ENCODE measurements at regions not wholly inside any gene's neighbourhood (a gene's known extent, or its start where the extent isn't known, plus 50 kb on each side); places are given as distances from the start of the nearest gene placed in this dataset.
A peak's percentile ranks its signal among the peaks of the same experiment; 100 is the strongest.
"Not testable (repeated sequence)": the region's sequence is repeated elsewhere in the genome, so short reads cannot be mapped to it uniquely, and the experiment has no call there.

GRCh38 chr17:13157656-13158055, 139.8 kb upstream of the ELAC2 start:
- Histone ChIP-seq H3K36me3 (ENCODE audit: insufficient read depth, low read depth, low read length) (no peaks in the 10 kb centered on the region), H3K9ac (ENCODE audit: low read depth, low read length) (no peak overlapping the region), H3K9me3 (ENCODE audit: insufficient read depth, low read depth, low read length) (no peaks in the 10 kb centered on the region), H3K4me1 (ENCODE audit: insufficient read depth, low read length) (no peaks in the 10 kb centered on the region), H3K27me3 (ENCODE audit: insufficient read depth, low read length) (no peaks in the 10 kb centered on the region), H3K27ac (ENCODE audit: low read length) (no peak overlapping the region), H3K4me3 (ENCODE audit: low read length) (no peak overlapping the region)

GRCh38 chr17:13154930-13155329, 137.1 kb upstream of the ELAC2 start:
- Histone ChIP-seq H3K9me3 (ENCODE audit: insufficient read depth, low read depth, low read length) (no peaks in the 10 kb centered on the region), H3K27ac (ENCODE audit: low read length) (no peak overlapping the region), H3K4me1 (ENCODE audit: insufficient read depth, low read length) (no peaks in the 10 kb centered on the region)

DNA sequence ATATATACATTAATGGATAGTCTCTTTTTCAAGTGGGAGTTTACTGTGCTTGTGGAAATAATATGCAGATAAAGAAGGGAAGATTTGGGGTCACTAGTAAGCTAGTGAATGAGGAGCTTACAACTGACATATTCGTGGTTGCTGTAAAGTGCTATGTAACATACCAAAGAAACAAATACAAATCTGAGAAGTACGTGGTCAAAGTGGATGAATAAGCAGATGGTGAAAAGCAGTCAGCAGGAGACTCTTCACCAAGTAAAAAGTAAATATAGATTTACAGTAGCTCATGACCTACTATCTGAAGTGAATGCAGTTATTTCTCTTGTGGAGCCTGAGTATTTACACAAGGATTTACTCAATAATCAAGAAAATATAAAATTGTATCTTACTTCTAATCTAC, 136.6 kb upstream of the ELAC2 start:
- Histone ChIP-seq H3K4me1 (ENCODE audit: insufficient read depth, low read length) (no peaks in the 10 kb centered on the region), H3K27me3 (ENCODE audit: insufficient read depth, low read length) (no peaks in the 10 kb centered on the region), H3K36me3 (ENCODE audit: insufficient read depth, low read depth, low read length) (no peaks in the 10 kb centered on the region), H3K27ac (ENCODE audit: low read length) (no peak overlapping the region), H3K9me3 (ENCODE audit: insufficient read depth, low read depth, low read length) (no peaks in the 10 kb centered on the region), H3K4me3 (ENCODE audit: low read length) (no peak overlapping the region), H3K9ac (ENCODE audit: low read depth, low read length) (no peak overlapping the region)

More at GRCh38 chr17:13154930-13155329, 137.1 kb upstream of the ELAC2 start:
- Histone ChIP-seq H3K4me3 (ENCODE audit: low read length) (no peak overlapping the region), H3K9ac (ENCODE audit: low read depth, low read length) (no peak overlapping the region), H3K27me3 (ENCODE audit: insufficient read depth, low read length) (no peaks in the 10 kb centered on the region), H3K36me3 (ENCODE audit: insufficient read depth, low read depth, low read length) (no peaks in the 10 kb centered on the region)

DNA sequence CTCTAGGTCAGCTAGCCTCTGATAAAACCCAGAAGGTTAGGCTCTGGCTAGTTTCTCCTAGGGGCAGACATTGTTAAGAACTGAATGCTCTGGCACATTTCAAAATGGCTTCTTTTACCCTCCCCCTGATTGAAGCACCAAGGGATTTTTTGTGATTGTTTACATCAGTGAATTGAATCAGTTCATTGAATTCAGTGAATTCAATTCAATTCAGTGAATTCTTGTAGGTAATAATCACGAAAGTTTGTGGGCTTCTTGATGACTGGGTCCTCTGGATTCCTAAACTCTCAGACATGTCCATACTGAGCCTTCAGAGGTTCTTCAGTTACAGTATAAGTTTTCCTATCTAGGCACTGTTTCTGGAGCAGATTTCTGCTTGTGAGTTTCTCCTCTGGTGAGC, 135.2 kb upstream of the ELAC2 start:
- Histone ChIP-seq H3K27ac (ENCODE audit: low read length) (no peak overlapping the region), H3K27me3 (ENCODE audit: insufficient read depth, low read length) (no peaks in the 10 kb centered on the region), H3K4me1 (ENCODE audit: insufficient read depth, low read length) (no peaks in the 10 kb centered on the region), H3K9me3 (ENCODE audit: insufficient read depth, low read depth, low read length) (no peaks in the 10 kb centered on the region), H3K36me3 (ENCODE audit: insufficient read depth, low read depth, low read length) (no peaks in the 10 kb centered on the region), H3K9ac (ENCODE audit: low read depth, low read length) (no peak overlapping the region), H3K4me3 (ENCODE audit: low read length) (no peak overlapping the region)

DNA sequence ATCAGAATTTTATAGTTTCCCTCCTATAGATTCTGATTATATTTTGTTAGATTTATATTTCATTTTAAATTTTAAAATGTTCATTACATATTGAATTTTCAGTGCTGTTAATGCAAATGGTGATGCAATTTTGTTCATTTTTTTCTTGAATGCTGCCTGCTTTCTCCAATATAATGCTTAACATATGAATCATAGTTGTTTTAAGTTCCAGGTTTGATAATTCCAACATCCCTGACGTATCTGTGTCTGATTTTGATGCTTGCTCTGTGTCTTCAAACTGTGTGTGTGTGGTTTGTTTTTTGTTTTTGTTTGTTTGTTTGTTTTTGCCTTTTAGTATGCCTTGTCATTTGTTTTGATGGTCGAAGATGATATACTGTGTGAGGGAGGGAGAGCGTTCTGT, 134.7 kb upstream of the ELAC2 start:
- H3K4me3 ChIP-seq (ENCODE audit: low read length), result no peak overlapping the region
- no peaks in the 10 kb centered on the region for H3K36me3 ChIP-seq (ENCODE audit: insufficient read depth, low read depth, low read length)
- H3K4me1 ChIP-seq (ENCODE audit: insufficient read depth, low read length), result no peaks in the 10 kb centered on the region
- no peaks in the 10 kb centered on the region for H3K27me3 ChIP-seq (ENCODE audit: insufficient read depth, low read length)
- H3K9me3 ChIP-seq (ENCODE audit: insufficient read depth, low read depth, low read length), result no peaks in the 10 kb centered on the region
- H3K9ac ChIP-seq (ENCODE audit: low read depth, low read length), result no peak overlapping the region
- H3K27ac ChIP-seq (ENCODE audit: low read length), result no peak overlapping the region

GRCh38 chr17:13150738-13151137, 132.9 kb upstream of the ELAC2 start:
- not testable (repeated sequence) for H3K27me3 ChIP-seq (ENCODE audit: insufficient read depth, low read length); H3K9me3 ChIP-seq (ENCODE audit: insufficient read depth, low read depth, low read length); H3K36me3 ChIP-seq (ENCODE audit: insufficient read depth, low read depth, low read length); H3K9ac ChIP-seq (ENCODE audit: low read depth, low read length); H3K27ac ChIP-seq (ENCODE audit: low read length); H3K4me1 ChIP-seq (ENCODE audit: insufficient read depth, low read length); H3K4me3 ChIP-seq (ENCODE audit: low read length)

DNA sequence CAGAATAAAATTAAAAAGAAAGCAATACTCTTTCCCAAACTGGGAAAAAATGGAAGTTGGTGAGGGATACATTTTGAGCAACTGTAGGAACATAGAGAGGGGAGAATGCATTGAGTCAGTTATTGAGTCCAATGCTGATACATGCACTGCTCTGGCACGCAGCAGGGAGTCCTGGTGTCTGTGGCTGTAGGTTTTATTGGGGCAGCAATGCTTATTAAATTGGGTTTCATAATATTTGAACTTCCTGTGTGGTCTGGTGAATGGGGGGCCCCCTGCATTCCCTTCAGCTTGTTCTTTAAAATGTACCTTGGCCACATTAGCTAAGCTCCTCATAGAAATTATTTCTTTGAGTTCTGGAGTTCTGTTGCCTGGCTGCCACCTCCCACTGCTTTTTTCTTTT, 125.2 kb upstream of the ELAC2 start:
- no peak overlapping the region for H3K4me3 ChIP-seq (ENCODE audit: low read length)
- no peak overlapping the region for H3K27ac ChIP-seq (ENCODE audit: low read length)
- H3K4me1 ChIP-seq (ENCODE audit: insufficient read depth, low read length), result peaks cover 7% of the 10 kb centered on the region; the same call in 1 of the 2 replicates
- H3K36me3 ChIP-seq (ENCODE audit: insufficient read depth, low read depth, low read length), result no peaks in the 10 kb centered on the region
- H3K9ac ChIP-seq (ENCODE audit: low read depth, low read length), result no peak overlapping the region
- no peaks in the 10 kb centered on the region for H3K27me3 ChIP-seq (ENCODE audit: insufficient read depth, low read length)
- H3K9me3 ChIP-seq (ENCODE audit: insufficient read depth, low read depth, low read length), result peaks cover 19% of the 10 kb centered on the region

- H3K36me3 ChIP-seq (ENCODE audit: insufficient read depth, low read depth, low read length), result no peaks in the 10 kb centered on the region
- peaks cover 19% of the 10 kb centered on the region for H3K9me3 ChIP-seq (ENCODE audit: insufficient read depth, low read depth, low read length)
- H3K4me3 ChIP-seq (ENCODE audit: low read length), result peak overlapping the region; percentile 9; the same call in 1 of the 2 replicates
- peaks cover 7% of the 10 kb centered on the region; the same call in 1 of the 2 replicates for H3K4me1 ChIP-seq (ENCODE audit: insufficient read depth, low read length)
- no peak overlapping the region for H3K9ac ChIP-seq (ENCODE audit: low read depth, low read length)
- no peak overlapping the region for H3K27ac ChIP-seq (ENCODE audit: low read length)
- H3K27me3 ChIP-seq (ENCODE audit: insufficient read depth, low read length), result no peaks in the 10 kb centered on the region
Observed at GRCh38 chr17:13140750-13141149, 122.9 kb upstream of the ELAC2 start.

- Histone ChIP-seq H3K4me3 (ENCODE audit: low read length) (no peak overlapping the region), H3K27ac (ENCODE audit: low read length) (no peak overlapping the region), H3K9ac (ENCODE audit: low read depth, low read length) (no peak overlapping the region), H3K9me3 (ENCODE audit: insufficient read depth, low read depth, low read length) (peaks cover 19% of the 10 kb centered on the region), H3K27me3 (ENCODE audit: insufficient read depth, low read length) (no peaks in the 10 kb centered on the region), H3K36me3 (ENCODE audit: insufficient read depth, low read depth, low read length) (no peaks in the 10 kb centered on the region), H3K4me1 (ENCODE audit: insufficient read depth, low read length) (peaks cover 3% of the 10 kb centered on the region)
Observed at GRCh38 chr17:13135506-13135905, 117.7 kb upstream of the ELAC2 start.

- Histone ChIP-seq H3K9me3 (ENCODE audit: insufficient read depth, low read depth, low read length) (peaks cover 9% of the 10 kb centered on the region), H3K4me3 (ENCODE audit: low read length) (no peak overlapping the region), H3K36me3 (ENCODE audit: insufficient read depth, low read depth, low read length) (no peaks in the 10 kb centered on the region), H3K27me3 (ENCODE audit: insufficient read depth, low read length) (no peaks in the 10 kb centered on the region), H3K9ac (ENCODE audit: low read depth, low read length) (no peak overlapping the region), H3K27ac (ENCODE audit: low read length) (no peak overlapping the region), H3K4me1 (ENCODE audit: insufficient read depth, low read length) (peaks cover 3% of the 10 kb centered on the region; the same call in 1 of the 2 replicates)
Observed at GRCh38 chr17:13134076-13134475, 116.2 kb upstream of the ELAC2 start.

DNA sequence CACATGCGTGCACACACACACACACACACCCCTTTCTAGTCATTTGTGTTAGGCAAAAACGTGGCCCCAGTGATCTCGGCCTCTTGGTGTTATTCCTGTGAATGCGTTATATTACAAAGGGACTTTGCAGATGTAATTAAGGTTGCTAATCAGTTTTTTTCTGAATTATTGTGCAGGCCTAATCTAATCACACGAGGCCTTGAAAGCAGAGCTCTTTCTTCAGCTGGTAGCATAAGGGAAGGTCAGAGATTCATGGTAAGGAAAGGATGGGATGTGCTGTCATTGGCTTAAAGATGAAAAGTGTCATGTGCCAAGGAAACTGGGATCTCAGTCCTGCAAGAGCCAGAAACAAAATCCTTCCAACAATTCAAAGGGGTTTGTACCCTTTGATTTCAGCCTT, 113.4 kb upstream of the ELAC2 start:
- H3K9me3 ChIP-seq (ENCODE audit: insufficient read depth, low read depth, low read length), result no peaks in the 10 kb centered on the region
- H3K4me3 ChIP-seq (ENCODE audit: low read length), result no peak overlapping the region
- H3K27me3 ChIP-seq (ENCODE audit: insufficient read depth, low read length), result no peaks in the 10 kb centered on the region
- H3K36me3 ChIP-seq (ENCODE audit: insufficient read depth, low read depth, low read length), result no peaks in the 10 kb centered on the region
- no peak overlapping the region for H3K27ac ChIP-seq (ENCODE audit: low read length)
- no peak overlapping the region for H3K9ac ChIP-seq (ENCODE audit: low read depth, low read length)
- peaks cover 3% of the 10 kb centered on the region; the same call in 1 of the 2 replicates for H3K4me1 ChIP-seq (ENCODE audit: insufficient read depth, low read length)

DNA sequence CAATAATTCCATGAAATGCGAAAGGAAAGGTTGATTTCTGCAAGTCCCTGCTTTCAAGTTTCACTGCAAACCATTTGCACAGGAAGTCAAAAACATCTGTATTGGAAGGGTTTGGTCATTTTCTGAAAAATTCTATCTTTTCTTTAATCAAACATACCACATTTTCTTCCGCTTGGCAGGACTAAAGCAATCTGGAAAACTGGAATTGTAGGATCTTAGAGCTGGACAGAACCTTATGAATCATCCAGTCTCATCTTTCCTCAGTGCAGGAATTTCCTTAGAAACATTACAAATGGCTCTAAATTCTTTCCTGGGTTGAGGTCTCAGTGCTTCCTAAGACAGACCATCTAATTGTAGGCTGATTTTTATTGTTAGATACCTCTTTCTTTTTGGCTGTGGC, 111.5 kb upstream of the ELAC2 start:
- Histone ChIP-seq H3K9me3 (ENCODE audit: insufficient read depth, low read depth, low read length) (no peaks in the 10 kb centered on the region), H3K4me1 (ENCODE audit: insufficient read depth, low read length) (no peaks in the 10 kb centered on the region), H3K9ac (ENCODE audit: low read depth, low read length) (no peak overlapping the region), H3K27me3 (ENCODE audit: insufficient read depth, low read length) (no peaks in the 10 kb centered on the region), H3K36me3 (ENCODE audit: insufficient read depth, low read depth, low read length) (no peaks in the 10 kb centered on the region), H3K27ac (ENCODE audit: low read length) (no peak overlapping the region), H3K4me3 (ENCODE audit: low read length) (no peak overlapping the region)

DNA sequence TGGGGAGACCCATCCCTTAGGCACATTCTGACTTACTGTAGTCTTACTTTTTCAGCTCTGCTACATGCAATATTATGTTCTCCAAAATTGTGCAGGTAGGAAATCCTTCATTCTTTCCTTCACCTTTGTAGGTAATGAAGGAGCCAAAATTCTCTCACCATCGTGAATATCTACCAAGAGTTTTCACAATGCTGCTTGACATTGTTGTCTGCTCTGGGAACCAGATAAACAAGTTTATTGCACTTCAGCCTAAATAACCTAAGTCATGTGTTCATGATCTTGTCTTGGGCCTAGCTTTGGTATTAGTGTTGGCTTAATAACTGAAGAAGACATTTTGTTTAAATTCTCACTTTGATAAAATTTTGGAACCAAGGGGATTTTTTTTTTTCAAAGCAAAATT, 110.8 kb upstream of the ELAC2 start:
- H3K4me1 ChIP-seq (ENCODE audit: insufficient read depth, low read length), result no peaks in the 10 kb centered on the region
- no peak overlapping the region for H3K9ac ChIP-seq (ENCODE audit: low read depth, low read length)
- H3K36me3 ChIP-seq (ENCODE audit: insufficient read depth, low read depth, low read length), result no peaks in the 10 kb centered on the region
- no peak overlapping the region for H3K4me3 ChIP-seq (ENCODE audit: low read length)
- no peaks in the 10 kb centered on the region for H3K27me3 ChIP-seq (ENCODE audit: insufficient read depth, low read length)
- no peaks in the 10 kb centered on the region for H3K9me3 ChIP-seq (ENCODE audit: insufficient read depth, low read depth, low read length)
- no peak overlapping the region for H3K27ac ChIP-seq (ENCODE audit: low read length)

Data from iPS-20b (cell line).